ENCODE measurements at regions not wholly inside any gene's neighbourhood (a gene's known extent, or its start where the extent isn't known, plus 50 kb on each side); places are given as distances from the start of the nearest gene placed in this dataset.
A peak's percentile ranks its signal among the peaks of the same experiment; 100 is the strongest.
"Not testable (repeated sequence)": the region's sequence is repeated elsewhere in the genome, so short reads cannot be mapped to it uniquely, and the experiment has no call there.

GRCh38 chr1:105072850-105073249 is 1323.2 kb downstream of the AMY1C start:
- Histone ChIP-seq H3K27ac (ENCODE audit: low read length) (no peak overlapping the region), H3K4me3 (ENCODE audit: low read length) (no peak overlapping the region), H3K9me3 (ENCODE audit: control insufficient read depth, low read length) (no peaks in the 10 kb centered on the region), H3K27me3 (ENCODE audit: control insufficient read depth, insufficient read depth) (no peaks in the 10 kb centered on the region), H3K4me1 (ENCODE audit: control insufficient read depth, insufficient read depth, low read length) (no peaks in the 10 kb centered on the region)
- no peak for DNase-seq
- intact Hi-C loops (cut with DNase I), result no loop called here
- 63% methylated on average over 3 of the region's 3 CpGs for WGBS
- no peak for ATAC-seq

GRCh38 chr1:105073660-105074059 is 1324.0 kb downstream of the AMY1C start:
- Histone ChIP-seq H3K27me3 (ENCODE audit: control insufficient read depth, insufficient read depth) (no peaks in the 10 kb centered on the region), H3K27ac (ENCODE audit: low read length) (no peak overlapping the region), H3K4me1 (ENCODE audit: control insufficient read depth, insufficient read depth, low read length) (no peaks in the 10 kb centered on the region), H3K4me3 (ENCODE audit: low read length) (no peak overlapping the region), H3K9me3 (ENCODE audit: control insufficient read depth, low read length) (no peaks in the 10 kb centered on the region)
- intact Hi-C loops (cut with DNase I), result no loop called here
- ATAC-seq (no peak), DNase-seq (no peak)

GRCh38 chr1:105083611-105084010 is 1333.9 kb downstream of the AMY1C start:
- Histone ChIP-seq H3K27me3 (ENCODE audit: control insufficient read depth, insufficient read depth) (no peaks in the 10 kb centered on the region), H3K4me3 (ENCODE audit: low read length) (no peak overlapping the region), H3K4me1 (ENCODE audit: control insufficient read depth, insufficient read depth, low read length) (no peaks in the 10 kb centered on the region), H3K9me3 (ENCODE audit: control insufficient read depth, low read length) (no peaks in the 10 kb centered on the region), H3K27ac (ENCODE audit: low read length) (no peak overlapping the region)
- DNase-seq (no peak), ATAC-seq (no peak)
- 78% methylated on average over 4 of the region's 4 CpGs for WGBS
- intact Hi-C loops (cut with DNase I), result no loop called here

GRCh38 chr1:105087506-105087905 is 1337.8 kb downstream of the AMY1C start:
- whole genome bisulfite sequencing, result 78% methylated on average over 7 of the region's 7 CpGs
- Histone ChIP-seq H3K4me1 (ENCODE audit: control insufficient read depth, insufficient read depth, low read length) (no peaks in the 10 kb centered on the region), H3K27ac (ENCODE audit: low read length) (no peak overlapping the region), H3K27me3 (ENCODE audit: control insufficient read depth, insufficient read depth) (no peaks in the 10 kb centered on the region), H3K4me3 (ENCODE audit: low read length) (no peak overlapping the region), H3K9me3 (ENCODE audit: control insufficient read depth, low read length) (no peaks in the 10 kb centered on the region)
- no peak for DNase-seq
- ATAC-seq, result no peak
- intact Hi-C loops (cut with DNase I), result no loop called here

GRCh38 chr1:105088166-105088565 is 1338.5 kb downstream of the AMY1C start:
- ATAC-seq (no peak), DNase-seq (no peak)
- no peak overlapping the region for H3K4me3 ChIP-seq (ENCODE audit: low read length)
- no peaks in the 10 kb centered on the region for H3K9me3 ChIP-seq (ENCODE audit: control insufficient read depth, low read length)
- H3K27ac ChIP-seq (ENCODE audit: low read length), result no peak overlapping the region
- 84% methylated on average over 1 of the region's 1 CpG for WGBS
- no peaks in the 10 kb centered on the region for H3K27me3 ChIP-seq (ENCODE audit: control insufficient read depth, insufficient read depth)
- intact Hi-C loops (cut with DNase I), result no loop called here
- no peaks in the 10 kb centered on the region for H3K4me1 ChIP-seq (ENCODE audit: control insufficient read depth, insufficient read depth, low read length)

GRCh38 chr1:105093893-105094292 is 1344.2 kb downstream of the AMY1C start:
- DNase-seq; H3K9me3 ChIP-seq (ENCODE audit: control insufficient read depth, low read length); H3K27ac ChIP-seq (ENCODE audit: low read length); H3K4me1 ChIP-seq (ENCODE audit: control insufficient read depth, insufficient read depth, low read length); H3K4me3 ChIP-seq (ENCODE audit: low read length); intact Hi-C loops (cut with DNase I); ATAC-seq; H3K27me3 ChIP-seq (ENCODE audit: control insufficient read depth, insufficient read depth): not testable (repeated sequence)
- 96% methylated on average over 1 of the region's 1 CpG for WGBS

GRCh38 chr1:105100102-105100501 is 1350.4 kb downstream of the AMY1C start:
- ATAC-seq, result no peak
- Histone ChIP-seq H3K4me3 (ENCODE audit: low read length) (no peak overlapping the region), H3K27ac (ENCODE audit: low read length) (no peak overlapping the region), H3K9me3 (ENCODE audit: control insufficient read depth, low read length) (no peaks in the 10 kb centered on the region), H3K4me1 (ENCODE audit: control insufficient read depth, insufficient read depth, low read length) (no peaks in the 10 kb centered on the region), H3K27me3 (ENCODE audit: control insufficient read depth, insufficient read depth) (no peaks in the 10 kb centered on the region)
- WGBS, result 79% methylated on average over 1 of the region's 1 CpG
- DNase-seq, result no peak
- intact Hi-C loops (cut with DNase I), result no loop called here

- H3K27ac ChIP-seq (ENCODE audit: low read length), result no peak overlapping the region
- DNase-seq (no peak), ATAC-seq (no peak)
- no peaks in the 10 kb centered on the region for H3K9me3 ChIP-seq (ENCODE audit: control insufficient read depth, low read length)
- H3K27me3 ChIP-seq (ENCODE audit: control insufficient read depth, insufficient read depth), result no peaks in the 10 kb centered on the region
- no peaks in the 10 kb centered on the region for H3K4me1 ChIP-seq (ENCODE audit: control insufficient read depth, insufficient read depth, low read length)
- no peak overlapping the region for H3K4me3 ChIP-seq (ENCODE audit: low read length)
- 51% methylated on average over 3 of the region's 3 CpGs for WGBS
- intact Hi-C loops (cut with DNase I), result no loop called here
Measured at GRCh38 chr1:105101261-105101660, 1351.6 kb downstream of the AMY1C start.

- no peak for DNase-seq
- H3K9me3 ChIP-seq (ENCODE audit: control insufficient read depth, low read length), result no peaks in the 10 kb centered on the region
- no peak for ATAC-seq
- 77% methylated on average over 3 of the region's 3 CpGs for WGBS
- H3K27ac ChIP-seq (ENCODE audit: low read length), result no peak overlapping the region
- no peaks in the 10 kb centered on the region for H3K27me3 ChIP-seq (ENCODE audit: control insufficient read depth, insufficient read depth)
- H3K4me3 ChIP-seq (ENCODE audit: low read length), result no peak overlapping the region
- H3K4me1 ChIP-seq (ENCODE audit: control insufficient read depth, insufficient read depth, low read length), result no peaks in the 10 kb centered on the region
- intact Hi-C loops (cut with DNase I), result no loop called here
Measured at GRCh38 chr1:105102371-105102770, 1352.7 kb downstream of the AMY1C start.

- intact Hi-C loops (cut with DNase I), result no loop called here
- 84% methylated on average over 2 of the region's 2 CpGs for WGBS
Measured at GRCh38 chr1:105122041-105122440, 1372.3 kb downstream of the AMY1C start.

GRCh38 chr1:105137543-105138457 is 1388.1 kb downstream of the AMY1C start:
- no peaks in the 10 kb centered on the region for H3K4me1 ChIP-seq (ENCODE audit: control insufficient read depth, insufficient read depth, low read length)
- peak in 2 of 3 donors; percentile 58 to 73 for DNase-seq
- no peaks in the 10 kb centered on the region for H3K27me3 ChIP-seq (ENCODE audit: control insufficient read depth, insufficient read depth)
- no peaks in the 10 kb centered on the region for H3K9me3 ChIP-seq (ENCODE audit: control insufficient read depth, low read length)
- ATAC-seq, result peak in 1 of 2 donors; percentile 55
- no peak overlapping the region for H3K4me3 ChIP-seq (ENCODE audit: low read length)
- 45% methylated on average over 14 of the region's 14 CpGs for WGBS
- intact Hi-C loops (cut with DNase I), result no loop called here
- H3K27ac ChIP-seq (ENCODE audit: low read length), result no peak overlapping the region

More at GRCh38 chr1:105122041-105122440, 1372.3 kb downstream of the AMY1C start:
- DNase-seq (no peak), ATAC-seq (no peak)
- H3K27me3 ChIP-seq (ENCODE audit: control insufficient read depth, insufficient read depth), result no peaks in the 10 kb centered on the region
- H3K4me1 ChIP-seq (ENCODE audit: control insufficient read depth, insufficient read depth, low read length), result no peaks in the 10 kb centered on the region
- H3K27ac ChIP-seq (ENCODE audit: low read length), result no peak overlapping the region
- H3K4me3 ChIP-seq (ENCODE audit: low read length), result no peak overlapping the region
- no peaks in the 10 kb centered on the region for H3K9me3 ChIP-seq (ENCODE audit: control insufficient read depth, low read length)
